ENCODE measurements at regions not wholly inside any gene's neighbourhood (a gene's known extent, or its start where the extent isn't known, plus 50 kb on each side); places are given as distances from the start of the nearest gene placed in this dataset.

DNA sequence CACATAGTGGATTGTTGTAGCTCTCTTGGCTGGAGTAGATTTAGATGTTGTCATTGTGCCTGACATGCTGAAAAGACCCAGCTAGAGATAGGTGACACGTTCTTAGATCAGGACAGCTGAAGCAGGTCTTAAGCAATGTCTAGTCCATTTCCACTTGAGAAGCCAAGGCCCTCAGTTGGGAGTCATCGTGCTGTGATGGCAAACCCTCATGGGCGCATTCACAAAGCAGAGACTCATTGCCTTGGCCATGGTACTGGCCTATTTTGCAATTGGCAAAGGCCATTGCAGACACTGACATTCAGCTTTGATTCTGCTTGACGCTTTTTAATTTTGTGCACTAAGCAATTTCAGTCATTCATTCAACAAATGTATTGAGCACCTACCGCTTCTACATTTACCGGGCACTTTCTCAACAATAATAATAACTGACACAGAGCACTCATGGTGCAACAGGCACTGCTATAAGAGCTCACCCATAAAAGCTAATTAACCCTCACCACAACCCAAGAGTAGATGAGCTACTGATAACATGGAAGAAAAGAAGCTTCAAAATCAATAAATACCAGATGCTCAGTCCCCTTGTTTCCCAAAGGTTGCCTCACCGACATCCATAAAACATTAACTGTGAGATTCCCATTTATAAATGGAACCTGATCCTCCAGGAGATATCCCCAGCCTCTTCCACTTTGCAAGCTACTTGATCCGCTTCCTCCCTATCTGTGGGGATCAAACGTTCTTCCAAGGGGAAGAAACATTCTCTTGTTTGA, 200.1 kb downstream of the TLE3 start:
- no peaks in the 10 kb centered on the region for H3K9me2 ChIP-seq (replicated peaks; ENCODE audit: low read depth, low read length)
- no peaks in the 10 kb centered on the region for H3K9me3 ChIP-seq (ENCODE audit: insufficient read depth, low read depth, low read length)
- no peaks in the 10 kb centered on the region for H3K79me2 ChIP-seq (ENCODE audit: insufficient read depth, low read length)
- H3K4me2 ChIP-seq (ENCODE audit: low read depth, low read length, poor library complexity, severe bottlenecking) = no peak overlapping the region
- H3K4me3 ChIP-seq (ENCODE audit: low read length, poor library complexity, severe bottlenecking) = no peak overlapping the region
- no peaks in the 10 kb centered on the region for H3K36me3 ChIP-seq (ENCODE audit: insufficient read depth, low read length)
- H2AFZ ChIP-seq (ENCODE audit: low read length) = no peak overlapping the region
- H3F3A ChIP-seq (ENCODE audit: low read depth) = no peaks in the 10 kb centered on the region
- no peaks in the 10 kb centered on the region for H3K4me1 ChIP-seq (ENCODE audit: insufficient read depth, low read length, poor library complexity, severe bottlenecking)
- H3K27me3 ChIP-seq (ENCODE audit: insufficient read depth, low read length, poor library complexity, severe bottlenecking) = peaks cover 12% of the 10 kb centered on the region
- no peaks in the 10 kb centered on the region for H4K20me1 ChIP-seq (ENCODE audit: insufficient read depth, low read length, poor library complexity, severe bottlenecking)
- no peak overlapping the region for H3K9ac ChIP-seq (ENCODE audit: low read depth, low read length, poor library complexity, severe bottlenecking)
- TF ChIP-seq, protein P1, sequence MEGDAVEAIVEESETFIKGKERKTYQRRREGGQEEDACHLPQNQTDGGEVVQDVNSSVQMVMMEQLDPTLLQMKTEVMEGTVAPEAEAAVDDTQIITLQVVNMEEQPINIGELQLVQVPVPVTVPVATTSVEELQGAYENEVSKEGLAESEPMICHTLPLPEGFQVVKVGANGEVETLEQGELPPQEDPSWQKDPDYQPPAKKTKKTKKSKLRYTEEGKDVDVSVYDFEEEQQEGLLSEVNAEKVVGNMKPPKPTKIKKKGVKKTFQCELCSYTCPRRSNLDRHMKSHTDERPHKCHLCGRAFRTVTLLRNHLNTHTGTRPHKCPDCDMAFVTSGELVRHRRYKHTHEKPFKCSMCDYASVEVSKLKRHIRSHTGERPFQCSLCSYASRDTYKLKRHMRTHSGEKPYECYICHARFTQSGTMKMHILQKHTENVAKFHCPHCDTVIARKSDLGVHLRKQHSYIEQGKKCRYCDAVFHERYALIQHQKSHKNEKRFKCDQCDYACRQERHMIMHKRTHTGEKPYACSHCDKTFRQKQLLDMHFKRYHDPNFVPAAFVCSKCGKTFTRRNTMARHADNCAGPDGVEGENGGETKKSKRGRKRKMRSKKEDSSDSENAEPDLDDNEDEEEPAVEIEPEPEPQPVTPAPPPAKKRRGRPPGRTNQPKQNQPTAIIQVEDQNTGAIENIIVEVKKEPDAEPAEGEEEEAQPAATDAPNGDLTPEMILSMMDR (conservative IDR thresholded peaks at IDR 0.05; ENCODE audit: low read length) = no peak
- no peak for TF ChIP-seq EZH2phosphoT487 (IDR thresholded peaks at IDR 0.05; ENCODE audit: borderline replicate concordance)

DNA sequence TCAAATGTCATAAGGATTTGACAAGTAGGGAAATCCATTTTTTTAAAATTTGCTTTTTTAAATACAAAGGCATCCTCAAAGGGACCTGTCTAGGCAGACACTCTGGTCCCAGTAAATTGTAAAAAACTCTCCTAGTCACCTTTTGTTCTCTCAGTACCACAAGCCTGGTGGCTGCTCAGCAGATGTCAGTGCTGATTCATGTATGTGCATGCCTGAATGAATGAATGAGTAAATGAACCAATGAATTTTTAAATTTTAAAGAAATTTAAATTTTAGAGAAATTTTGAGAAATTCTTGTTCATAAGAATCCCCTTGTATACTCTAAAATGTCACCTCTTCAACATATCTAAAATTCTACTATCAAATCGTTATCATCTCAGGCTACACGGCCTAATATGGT, 199.5 kb downstream of the TLE3 start:
- TF ChIP-seq, protein P1 (conservative IDR thresholded peaks at IDR 0.05; ENCODE audit: low read length) = no peak
- no peak for TF ChIP-seq EZH2phosphoT487 (IDR thresholded peaks at IDR 0.05; ENCODE audit: borderline replicate concordance)
- no peaks in the 10 kb centered on the region for H3K9me3 ChIP-seq (ENCODE audit: insufficient read depth, low read depth, low read length)
- no peak overlapping the region for H2AFZ ChIP-seq (ENCODE audit: low read length)
- no peaks in the 10 kb centered on the region for H3F3A ChIP-seq (ENCODE audit: low read depth)
- no peaks in the 10 kb centered on the region for H4K20me1 ChIP-seq (ENCODE audit: insufficient read depth, low read length, poor library complexity, severe bottlenecking)
- H3K4me3 ChIP-seq (ENCODE audit: low read length, poor library complexity, severe bottlenecking) = no peak overlapping the region
- H3K27me3 ChIP-seq (ENCODE audit: insufficient read depth, low read length, poor library complexity, severe bottlenecking) = peaks cover 12% of the 10 kb centered on the region
- no peaks in the 10 kb centered on the region for H3K79me2 ChIP-seq (ENCODE audit: insufficient read depth, low read length)
- H3K36me3 ChIP-seq (ENCODE audit: insufficient read depth, low read length) = no peaks in the 10 kb centered on the region
- no peak overlapping the region for H3K9ac ChIP-seq (ENCODE audit: low read depth, low read length, poor library complexity, severe bottlenecking)
- no peaks in the 10 kb centered on the region for H3K4me1 ChIP-seq (ENCODE audit: insufficient read depth, low read length, poor library complexity, severe bottlenecking)
- no peaks in the 10 kb centered on the region for H3K9me2 ChIP-seq (replicated peaks; ENCODE audit: low read depth, low read length)
- H3K4me2 ChIP-seq (ENCODE audit: low read depth, low read length, poor library complexity, severe bottlenecking) = no peak overlapping the region

DNA sequence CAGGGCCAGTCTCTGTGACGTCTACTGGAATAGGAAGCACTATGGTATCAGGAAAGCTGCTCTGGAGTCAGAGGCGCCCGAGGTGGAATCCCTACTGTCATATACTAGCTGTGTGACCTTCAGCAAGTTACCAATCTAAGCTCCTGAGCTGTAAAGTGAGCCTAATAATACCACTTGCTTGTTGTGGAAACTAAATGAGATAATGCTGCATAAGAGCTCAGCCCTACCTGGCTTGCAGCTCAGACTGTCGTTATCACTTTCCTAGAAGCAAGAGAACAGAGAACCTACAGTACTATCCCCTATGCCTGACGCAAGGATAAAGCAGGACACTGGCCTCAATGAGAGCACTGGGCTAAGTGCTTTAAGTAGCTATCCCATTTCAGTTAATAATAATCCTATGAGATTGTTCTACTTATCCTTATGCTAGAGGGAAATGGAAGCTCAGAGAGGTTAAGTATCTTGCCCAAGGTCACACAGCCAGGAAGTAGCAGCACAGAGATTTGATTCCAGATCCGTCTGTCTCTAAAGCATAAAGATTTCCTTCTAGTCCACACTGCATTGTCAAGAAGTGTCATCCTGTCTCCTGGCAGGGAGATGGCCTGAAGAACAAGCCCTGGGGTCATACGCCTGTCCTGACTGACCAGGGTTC, 195.2 kb downstream of the TLE3 start:
- TF ChIP-seq, protein P1 (conservative IDR thresholded peaks at IDR 0.05; ENCODE audit: low read length) = no peak
- no peak for TF ChIP-seq EZH2phosphoT487 (IDR thresholded peaks at IDR 0.05; ENCODE audit: borderline replicate concordance)
- H3K9me2 ChIP-seq (replicated peaks; ENCODE audit: low read depth, low read length) = no peaks in the 10 kb centered on the region
- no peaks in the 10 kb centered on the region for H3F3A ChIP-seq (ENCODE audit: low read depth)
- H2AFZ ChIP-seq (ENCODE audit: low read length) = no peak overlapping the region
- no peaks in the 10 kb centered on the region for H3K9me3 ChIP-seq (ENCODE audit: insufficient read depth, low read depth, low read length)
- no peak overlapping the region for H3K9ac ChIP-seq (ENCODE audit: low read depth, low read length, poor library complexity, severe bottlenecking)
- H4K20me1 ChIP-seq (ENCODE audit: insufficient read depth, low read length, poor library complexity, severe bottlenecking) = no peaks in the 10 kb centered on the region
- no peaks in the 10 kb centered on the region for H3K36me3 ChIP-seq (ENCODE audit: insufficient read depth, low read length)
- H3K4me1 ChIP-seq (ENCODE audit: insufficient read depth, low read length, poor library complexity, severe bottlenecking) = no peaks in the 10 kb centered on the region
- H3K4me3 ChIP-seq (ENCODE audit: low read length, poor library complexity, severe bottlenecking) = no peak overlapping the region
- no peaks in the 10 kb centered on the region for H3K27me3 ChIP-seq (ENCODE audit: insufficient read depth, low read length, poor library complexity, severe bottlenecking)
- H3K4me2 ChIP-seq (ENCODE audit: low read depth, low read length, poor library complexity, severe bottlenecking) = no peak overlapping the region
- no peaks in the 10 kb centered on the region for H3K79me2 ChIP-seq (ENCODE audit: insufficient read depth, low read length)

Data from Loucy (cell line).